Type B pancreatic cell (in vitro differentiated cells): ENCODE measurements at regions not wholly inside any gene's neighbourhood (a gene's known extent, or its start where the extent isn't known, plus 50 kb on each side); places are given as distances from the start of the nearest gene placed in this dataset.

Source experiments
- DNase-seq: peaks from one replicate; pipeline ENCODE4 v3.0.0; 2021; ENCODE audit warnings: mixed read lengths; ENCODE audit not compliant: unreplicated experiment; ENCODE audit errors: extremely low spot score
- H3K27ac Mint-ChIP-seq: 2 replicates; pipeline ENCODE4 v1.8.0; 2021; ENCODE audit warnings: mild to moderate bottlenecking, mixed read lengths
- H3K27me3 Mint-ChIP-seq: 2 replicates; pipeline ENCODE4 v1.8.0; 2021; ENCODE audit warnings: mixed read lengths
- H3K36me3 Mint-ChIP-seq: 2 replicates; pipeline ENCODE4 v1.8.0; 2021; ENCODE audit warnings: mixed read lengths
- H3K4me1 Mint-ChIP-seq: one replicate; pipeline ENCODE4 v1.8.0; 2021; ENCODE audit warnings: mixed read lengths; ENCODE audit not compliant: unreplicated experiment
- H3K4me3 Mint-ChIP-seq: 2 replicates; pipeline ENCODE4 v1.8.0; 2021; ENCODE audit warnings: mild to moderate bottlenecking, mixed read lengths
- H3K9me3 Mint-ChIP-seq: 2 replicates; pipeline ENCODE4 v1.8.0; 2021; ENCODE audit warnings: mixed read lengths
- CTCF ChIP-seq: fragments of 200-600 bp; sonication (generic); conservative IDR thresholded peaks from 2 replicates; pipeline ENCODE4 v1.5.0; 2021; ENCODE audit warnings: antibody characterized with exemption, mild to moderate bottlenecking

- no peak for DNase-seq
These were observed 95.1 kb upstream of the PPP2R2D start for GRCh38 chr10:131805696-131806095.

GRCh38 chr10:131806146-131806545 is 94.7 kb upstream of the PPP2R2D start:
- Mint-ChIP-seq H3K36me3 (no peaks in the 10 kb centered on the region), H3K4me1 (peaks cover 10% of the 10 kb centered on the region), H3K4me3 (no peak overlapping the region), H3K9me3 (no peaks in the 10 kb centered on the region), H3K27me3 (peaks cover 22% of the 10 kb centered on the region), H3K27ac (no peak overlapping the region)
- no peak for TF ChIP-seq CTCF
- DNase-seq = no peak

More at GRCh38 chr10:131805696-131806095, 95.1 kb upstream of the PPP2R2D start:
- TF ChIP-seq CTCF = no peak
- Mint-ChIP-seq H3K36me3 (no peaks in the 10 kb centered on the region), H3K27ac (no peak overlapping the region), H3K4me1 (peaks cover 10% of the 10 kb centered on the region), H3K4me3 (no peak overlapping the region), H3K9me3 (no peaks in the 10 kb centered on the region), H3K27me3 (peaks cover 22% of the 10 kb centered on the region)

GRCh38 chr10:131806646-131807317 is 94.0 kb upstream of the PPP2R2D start:
- no peak overlapping the region for H3K27ac Mint-ChIP-seq
- no peaks in the 10 kb centered on the region for H3K36me3 Mint-ChIP-seq
- no peak for TF ChIP-seq CTCF
- H3K4me1 Mint-ChIP-seq = peaks cover 10% of the 10 kb centered on the region
- H3K9me3 Mint-ChIP-seq = no peaks in the 10 kb centered on the region
- no peak overlapping the region for H3K4me3 Mint-ChIP-seq
- H3K27me3 Mint-ChIP-seq = peaks cover 22% of the 10 kb centered on the region
- peak; percentile 51 for DNase-seq

- Mint-ChIP-seq H3K4me1 (peaks cover 8% of the 10 kb centered on the region), H3K27me3 (peaks cover 24% of the 10 kb centered on the region), H3K27ac (no peak overlapping the region), H3K36me3 (no peaks in the 10 kb centered on the region), H3K9me3 (no peaks in the 10 kb centered on the region), H3K4me3 (no peak overlapping the region)
- DNase-seq = no peak
- TF ChIP-seq CTCF = no peak
These were observed 92.4 kb upstream of the PPP2R2D start for GRCh38 chr10:131808370-131808930.

- TF ChIP-seq CTCF = no peak
- no peaks in the 10 kb centered on the region for H3K9me3 Mint-ChIP-seq
- H3K4me3 Mint-ChIP-seq = no peak overlapping the region
- no peak overlapping the region for H3K27ac Mint-ChIP-seq
- peak; percentile 58 for DNase-seq
- peaks cover 22% of the 10 kb centered on the region for H3K27me3 Mint-ChIP-seq
- no peaks in the 10 kb centered on the region for H3K36me3 Mint-ChIP-seq
- peaks cover 7% of the 10 kb centered on the region for H3K4me1 Mint-ChIP-seq
These were observed 90.6 kb upstream of the PPP2R2D start for GRCh38 chr10:131810036-131810804.
